ENCODE measurements at regions not wholly inside any gene's neighbourhood (a gene's known extent, or its start where the extent isn't known, plus 50 kb on each side); places are given as distances from the start of the nearest gene placed in this dataset.

GRCh38 chr11:62061356-62062222 lies 62.2 kb upstream of the INCENP start (continued):
- TF ChIP-seq PKNOX1 (IDR thresholded peaks at IDR 0.05) (peak; percentile 48; the same call in 1 of the 2 replicates), NCOA6 (IDR thresholded peaks at IDR 0.05) (no peak), NFE2L1 (tag; IDR thresholded peaks at IDR 0.05; ENCODE audit: borderline replicate concordance, low read depth) (no peak), RFX7 (CRISPR knock-in tag; IDR thresholded peaks at IDR 0.05) (no peak), DPF2 (IDR thresholded peaks at IDR 0.05) (no peak), HCFC1 (IDR thresholded peaks at IDR 0.05; ENCODE audit: low read depth, low read length) (no peak), DDX20 (tag; IDR thresholded peaks at IDR 0.05; ENCODE audit: low read depth) (no peak), EZH2 (IDR thresholded peaks at IDR 0.05; ENCODE audit: borderline replicate concordance, low read depth, low read length) (no peak), NR2F6 (CRISPR knock-in tag; IDR thresholded peaks at IDR 0.05) (no peak), UBTF (IDR thresholded peaks at IDR 0.05; ENCODE audit: borderline replicate concordance in 1 of 2, low read depth in 2 of 2, low read length in 2 of 2) (no peak), CTCF (IDR thresholded peaks at IDR 0.05 in 2 of 3, conservative IDR thresholded peaks at IDR 0.05 in 1 of 3; ENCODE audit: insufficient read depth in 2 of 3, low read depth in 1 of 3, low read length in 3 of 3) (peak in 1 of 3 experiments; percentile 29; a peak in 1 of 6 replicates), ATF1 (CRISPR knock-in tag; IDR thresholded peaks at IDR 0.05) (no peak), ATF1 (tag; IDR thresholded peaks at IDR 0.05) (no peak)
- TF ChIP-seq, protein P1, sequence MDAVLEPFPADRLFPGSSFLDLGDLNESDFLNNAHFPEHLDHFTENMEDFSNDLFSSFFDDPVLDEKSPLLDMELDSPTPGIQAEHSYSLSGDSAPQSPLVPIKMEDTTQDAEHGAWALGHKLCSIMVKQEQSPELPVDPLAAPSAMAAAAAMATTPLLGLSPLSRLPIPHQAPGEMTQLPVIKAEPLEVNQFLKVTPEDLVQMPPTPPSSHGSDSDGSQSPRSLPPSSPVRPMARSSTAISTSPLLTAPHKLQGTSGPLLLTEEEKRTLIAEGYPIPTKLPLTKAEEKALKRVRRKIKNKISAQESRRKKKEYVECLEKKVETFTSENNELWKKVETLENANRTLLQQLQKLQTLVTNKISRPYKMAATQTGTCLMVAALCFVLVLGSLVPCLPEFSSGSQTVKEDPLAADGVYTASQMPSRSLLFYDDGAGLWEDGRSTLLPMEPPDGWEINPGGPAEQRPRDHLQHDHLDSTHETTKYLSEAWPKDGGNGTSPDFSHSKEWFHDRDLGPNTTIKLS (IDR thresholded peaks at IDR 0.05; ENCODE audit: borderline replicate concordance, low read depth): no peak
- TF ChIP-seq, protein P2, sequence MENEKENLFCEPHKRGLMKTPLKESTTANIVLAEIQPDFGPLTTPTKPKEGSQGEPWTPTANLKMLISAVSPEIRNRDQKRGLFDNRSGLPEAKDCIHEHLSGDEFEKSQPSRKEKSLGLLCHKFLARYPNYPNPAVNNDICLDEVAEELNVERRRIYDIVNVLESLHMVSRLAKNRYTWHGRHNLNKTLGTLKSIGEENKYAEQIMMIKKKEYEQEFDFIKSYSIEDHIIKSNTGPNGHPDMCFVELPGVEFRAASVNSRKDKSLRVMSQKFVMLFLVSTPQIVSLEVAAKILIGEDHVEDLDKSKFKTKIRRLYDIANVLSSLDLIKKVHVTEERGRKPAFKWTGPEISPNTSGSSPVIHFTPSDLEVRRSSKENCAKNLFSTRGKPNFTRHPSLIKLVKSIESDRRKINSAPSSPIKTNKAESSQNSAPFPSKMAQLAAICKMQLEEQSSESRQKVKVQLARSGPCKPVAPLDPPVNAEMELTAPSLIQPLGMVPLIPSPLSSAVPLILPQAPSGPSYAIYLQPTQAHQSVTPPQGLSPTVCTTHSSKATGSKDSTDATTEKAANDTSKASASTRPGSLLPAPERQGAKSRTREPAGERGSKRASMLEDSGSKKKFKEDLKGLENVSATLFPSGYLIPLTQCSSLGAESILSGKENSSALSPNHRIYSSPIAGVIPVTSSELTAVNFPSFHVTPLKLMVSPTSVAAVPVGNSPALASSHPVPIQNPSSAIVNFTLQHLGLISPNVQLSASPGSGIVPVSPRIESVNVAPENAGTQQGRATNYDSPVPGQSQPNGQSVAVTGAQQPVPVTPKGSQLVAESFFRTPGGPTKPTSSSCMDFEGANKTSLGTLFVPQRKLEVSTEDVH (IDR thresholded peaks at IDR 0.05; ENCODE audit: low read depth, partially characterized antibody): no peak
- TF ChIP-seq, protein P3, sequence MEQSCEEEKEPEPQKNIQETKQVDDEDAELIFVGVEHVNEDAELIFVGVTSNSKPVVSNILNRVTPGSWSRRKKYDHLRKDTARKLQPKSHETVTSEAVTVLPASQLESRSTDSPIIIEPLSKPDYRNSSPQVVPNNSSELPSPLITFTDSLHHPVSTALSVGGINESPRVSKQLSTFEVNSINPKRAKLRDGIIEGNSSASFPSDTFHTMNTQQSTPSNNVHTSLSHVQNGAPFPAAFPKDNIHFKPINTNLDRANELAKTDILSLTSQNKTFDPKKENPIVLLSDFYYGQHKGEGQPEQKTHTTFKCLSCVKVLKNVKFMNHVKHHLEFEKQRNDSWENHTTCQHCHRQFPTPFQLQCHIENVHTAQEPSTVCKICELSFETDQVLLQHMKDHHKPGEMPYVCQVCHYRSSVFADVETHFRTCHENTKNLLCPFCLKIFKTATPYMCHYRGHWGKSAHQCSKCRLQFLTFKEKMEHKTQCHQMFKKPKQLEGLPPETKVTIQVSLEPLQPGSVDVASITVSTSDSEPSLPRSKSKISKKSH (CRISPR knock-in tag; IDR thresholded peaks at IDR 0.05): no peak
